OCI-LY7 (cell line): ENCODE measurements at regions not wholly inside any gene's neighbourhood (a gene's known extent, or its start where the extent isn't known, plus 50 kb on each side); places are given as distances from the start of the nearest gene placed in this dataset.

Experiments
- CTCF ChIP-seq: fragments of 200-600 bp; sonication (generic); conservative IDR thresholded peaks from 2 replicates; pipeline ENCODE4 v1.5.1; 2014; ENCODE audit warnings: mild to moderate bottlenecking, antibody characterized with exemption, low read length, moderate library complexity, mixed read lengths
- EZH2phosphoT487 ChIP-seq: fragments of 200-600 bp; sonication (generic); IDR thresholded peaks from 2 replicates; pipeline ENCODE4 v1.6.1; 2018; ENCODE audit warnings: low read depth, borderline replicate concordance, mild to moderate bottlenecking, mixed run types, antibody characterized with exemption, low read length, moderate library complexity, mixed read lengths

GRCh38 chr6:140018588-140018987 is 644.1 kb upstream of the CITED2 start:
- TF ChIP-seq CTCF (no peak), EZH2phosphoT487 (no peak)
